ENCODE measurements at regions not wholly inside any gene's neighbourhood (a gene's known extent, or its start where the extent isn't known, plus 50 kb on each side); places are given as distances from the start of the nearest gene placed in this dataset.

GRCh38 chr3:146903927-146904326, 298.8 kb upstream of the PLSCR5 start:
- no peak for DNase-seq (ENCODE audit: low spot score)

- DNase-seq (ENCODE audit: low spot score): no peak
Observed at GRCh38 chr3:146899171-146899570, 294.0 kb upstream of the PLSCR5 start.

- no peak for DNase-seq (ENCODE audit: low spot score)
Observed at GRCh38 chr3:146896711-146897110, 291.6 kb upstream of the PLSCR5 start.

GRCh38 chr3:146895026-146895749, 290.0 kb upstream of the PLSCR5 start:
- no peak for DNase-seq (ENCODE audit: low spot score)

- no peak for DNase-seq (ENCODE audit: low spot score)
Observed at GRCh38 chr3:146894406-146894805, 289.3 kb upstream of the PLSCR5 start.

- no peak for DNase-seq (ENCODE audit: low spot score)
Observed at GRCh38 chr3:146892041-146892440, 286.9 kb upstream of the PLSCR5 start.

- no peak for DNase-seq (ENCODE audit: low spot score)
Observed at GRCh38 chr3:146889626-146890025, 284.5 kb upstream of the PLSCR5 start.

GRCh38 chr3:146888176-146888575, 283.0 kb upstream of the PLSCR5 start:
- no peak for DNase-seq (ENCODE audit: low spot score)

GRCh38 chr3:146884721-146885120, 279.6 kb upstream of the PLSCR5 start:
- no peak for DNase-seq (ENCODE audit: low spot score)

- no peak for DNase-seq (ENCODE audit: low spot score)
Observed at GRCh38 chr3:146884296-146884695, 279.1 kb upstream of the PLSCR5 start.

GRCh38 chr3:146883288-146883687, 278.1 kb upstream of the PLSCR5 start:
- DNase-seq (ENCODE audit: low spot score): no peak

GRCh38 chr3:146881966-146882760, 277.0 kb upstream of the PLSCR5 start:
- DNase-seq (ENCODE audit: low spot score): no peak

GRCh38 chr3:146881356-146881755, 276.2 kb upstream of the PLSCR5 start:
- no peak for DNase-seq (ENCODE audit: low spot score)

GRCh38 chr3:146873748-146874147, 268.6 kb upstream of the PLSCR5 start:
- DNase-seq (ENCODE audit: low spot score): no peak

GRCh38 chr3:146865175-146865755, 260.1 kb upstream of the PLSCR5 start:
- DNase-seq (ENCODE audit: low spot score): no peak

GRCh38 chr3:146861262-146861661, 256.1 kb upstream of the PLSCR5 start:
- no peak for DNase-seq (ENCODE audit: low spot score)

- no peak for DNase-seq (ENCODE audit: low spot score)
Observed at GRCh38 chr3:146854523-146854922, 249.4 kb upstream of the PLSCR5 start.

GRCh38 chr3:146851665-146852064, 246.5 kb upstream of the PLSCR5 start:
- no peak for DNase-seq (ENCODE audit: low spot score)

- DNase-seq (ENCODE audit: low spot score): no peak
Observed at GRCh38 chr3:146845361-146845760, 240.2 kb upstream of the PLSCR5 start.

- no peak for DNase-seq (ENCODE audit: low spot score)
Observed at GRCh38 chr3:146843476-146843875, 238.3 kb upstream of the PLSCR5 start.

GRCh38 chr3:146839727-146840375, 234.7 kb upstream of the PLSCR5 start:
- DNase-seq (ENCODE audit: low spot score): no peak

- no peak for DNase-seq (ENCODE audit: low spot score)
Observed at GRCh38 chr3:146838221-146838620, 233.1 kb upstream of the PLSCR5 start.

GRCh38 chr3:146834917-146835316, 229.8 kb upstream of the PLSCR5 start:
- no peak for DNase-seq (ENCODE audit: low spot score)
